Activated T-helper 1 cell treated with anti-CD3 and anti-CD28 coated beads, Interleukin-12 subunit alpha, Interleukin-12 subunit beta, Interleukin-2, Interleukin-4 antibody, amounts not matched to agents 30 ng/mL and 10 ng/mL and 1 ng/mL, durations not matched to agents 14 hours and 24 hours and 36 hours (primary cell): ENCODE measurements at regions not wholly inside any gene's neighbourhood (a gene's known extent, or its start where the extent isn't known, plus 50 kb on each side); places are given as distances from the start of the nearest gene placed in this dataset.

Experiments used
- DNase-seq: peaks from one replicate; pipeline ENCODE4 v3.0.0; 2021; ENCODE audit warnings: low spot score
- H3K27ac Mint-ChIP-seq: one replicate; pipeline ENCODE4 v1.8.0; 2021; ENCODE audit warnings: mild to moderate bottlenecking, mixed read lengths
- H3K27me3 Mint-ChIP-seq: one replicate; pipeline ENCODE4 v1.8.0; 2022; ENCODE audit warnings: mild to moderate bottlenecking, moderate library complexity, mixed read lengths; ENCODE audit not compliant: insufficient read depth
- H3K36me3 Mint-ChIP-seq: one replicate; pipeline ENCODE4 v1.8.0; 2021; ENCODE audit warnings: low read depth, mixed read lengths
- H3K4me1 Mint-ChIP-seq: one replicate; pipeline ENCODE4 v1.8.0; 2021; ENCODE audit warnings: low read depth, mixed read lengths
- H3K4me3 Mint-ChIP-seq: one replicate; pipeline ENCODE4 v1.8.0; 2021; ENCODE audit warnings: mild to moderate bottlenecking, moderate library complexity, mixed read lengths
- H3K9me3 Mint-ChIP-seq: one replicate; pipeline ENCODE4 v1.8.0; 2021; ENCODE audit warnings: mixed read lengths
- intact Hi-C: fragments of 100-400 bp; cut with micrococcal nuclease; formaldehyde crosslinking; loops from one replicate; pipeline ENCODE4 v1.15.1; 2024

DNA sequence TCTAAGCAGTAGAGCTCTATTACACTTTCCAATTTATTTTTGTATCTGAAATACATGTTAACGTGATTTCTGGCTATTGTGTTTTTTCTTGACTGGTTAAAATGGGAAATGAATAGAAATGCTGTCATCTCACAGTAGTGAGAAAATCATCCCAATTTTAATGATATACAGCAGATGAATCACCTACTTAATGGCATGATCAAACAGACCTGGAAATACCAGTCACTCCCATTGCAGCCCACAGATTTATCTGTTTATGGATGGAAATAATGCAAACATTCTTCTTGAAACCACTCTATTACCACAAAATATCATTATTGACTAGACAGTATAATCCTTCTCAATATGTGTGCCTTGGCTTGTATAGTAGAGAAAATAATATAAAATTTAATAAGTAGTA is 497.8 kb upstream of the ADAMTS5 start:
- no peak overlapping the region for H3K27ac Mint-ChIP-seq
- no peaks in the 10 kb centered on the region for H3K36me3 Mint-ChIP-seq
- no peak for DNase-seq
- no peaks in the 10 kb centered on the region for H3K27me3 Mint-ChIP-seq
- peaks cover 5% of the 10 kb centered on the region for H3K9me3 Mint-ChIP-seq
- intact Hi-C loops, result no loop called here
- no peaks in the 10 kb centered on the region for H3K4me1 Mint-ChIP-seq
- no peak overlapping the region for H3K4me3 Mint-ChIP-seq

DNA sequence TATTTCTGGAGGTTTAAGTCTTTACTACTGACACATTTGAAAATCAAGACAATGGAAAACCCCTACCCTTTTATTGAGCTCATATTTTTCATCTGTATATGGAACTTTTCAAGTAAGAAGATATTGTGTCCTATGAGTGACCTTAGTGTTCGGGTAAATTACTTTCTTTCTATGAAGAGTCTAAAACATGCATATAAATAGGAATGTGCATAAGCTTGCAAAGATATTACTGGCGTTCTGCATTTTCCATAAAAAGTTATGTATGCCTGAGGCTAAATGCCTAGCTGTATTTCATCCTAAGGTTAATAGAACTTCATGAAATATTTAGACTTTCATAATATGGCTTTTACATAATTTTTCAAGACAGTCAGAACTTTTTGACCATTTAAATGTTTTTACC is 495.8 kb upstream of the ADAMTS5 start:
- Mint-ChIP-seq H3K9me3 (peaks cover 5% of the 10 kb centered on the region), H3K4me1 (no peaks in the 10 kb centered on the region), H3K4me3 (no peak overlapping the region), H3K36me3 (no peaks in the 10 kb centered on the region), H3K27me3 (no peaks in the 10 kb centered on the region), H3K27ac (no peak overlapping the region)
- intact Hi-C loops, result no loop called here
- DNase-seq, result no peak

DNA sequence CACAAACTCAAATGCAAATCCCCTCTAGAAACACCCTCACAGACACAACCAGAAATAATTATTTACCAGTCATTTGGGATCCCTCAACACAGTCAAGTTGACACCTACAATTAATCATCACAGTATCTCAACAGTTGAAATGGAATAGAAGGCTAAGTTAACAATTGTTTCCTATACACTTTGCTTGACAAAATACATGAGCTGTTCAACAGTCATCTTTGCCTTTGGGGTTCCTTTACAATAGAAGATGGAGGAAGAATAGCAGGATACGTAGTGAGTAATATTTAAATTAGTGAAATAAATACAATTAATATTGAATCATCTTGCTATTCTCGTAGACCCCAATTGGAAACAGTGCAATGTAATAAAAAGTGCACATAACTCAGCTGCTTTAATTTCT is 487.3 kb upstream of the ADAMTS5 start:
- no peaks in the 10 kb centered on the region for H3K36me3 Mint-ChIP-seq

DNA sequence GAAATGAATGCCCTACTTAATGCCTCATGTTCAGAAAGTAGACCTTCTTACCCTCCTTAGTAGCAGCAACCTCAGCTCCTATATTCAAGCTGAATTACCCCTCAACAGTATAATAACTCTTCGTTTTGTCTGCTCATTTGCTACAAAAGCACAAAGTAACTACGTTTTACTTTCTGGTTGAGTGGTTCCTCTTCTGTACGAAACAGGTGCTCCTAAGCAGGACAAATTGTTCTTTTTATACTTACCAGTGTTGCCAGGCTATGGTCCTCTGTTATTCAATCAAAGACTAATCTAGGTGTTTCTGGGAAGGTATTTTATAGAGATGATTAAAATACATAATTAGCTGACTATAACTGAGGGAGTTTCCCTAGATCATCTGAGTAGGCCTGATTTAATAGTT is 484.2 kb upstream of the ADAMTS5 start:
- Mint-ChIP-seq H3K27me3 (no peaks in the 10 kb centered on the region), H3K27ac (no peak overlapping the region), H3K4me3 (no peak overlapping the region), H3K4me1 (no peaks in the 10 kb centered on the region), H3K9me3 (no peaks in the 10 kb centered on the region), H3K36me3 (no peaks in the 10 kb centered on the region)
- DNase-seq, result no peak
- intact Hi-C loops, result no loop called here

More for the DNA sequence above, 487.3 kb upstream of the ADAMTS5 start:
- Mint-ChIP-seq H3K9me3 (no peaks in the 10 kb centered on the region), H3K4me1 (no peaks in the 10 kb centered on the region), H3K27me3 (no peaks in the 10 kb centered on the region), H3K4me3 (no peak overlapping the region), H3K27ac (no peak overlapping the region)
- intact Hi-C loops, result no loop called here
- no peak for DNase-seq

DNA sequence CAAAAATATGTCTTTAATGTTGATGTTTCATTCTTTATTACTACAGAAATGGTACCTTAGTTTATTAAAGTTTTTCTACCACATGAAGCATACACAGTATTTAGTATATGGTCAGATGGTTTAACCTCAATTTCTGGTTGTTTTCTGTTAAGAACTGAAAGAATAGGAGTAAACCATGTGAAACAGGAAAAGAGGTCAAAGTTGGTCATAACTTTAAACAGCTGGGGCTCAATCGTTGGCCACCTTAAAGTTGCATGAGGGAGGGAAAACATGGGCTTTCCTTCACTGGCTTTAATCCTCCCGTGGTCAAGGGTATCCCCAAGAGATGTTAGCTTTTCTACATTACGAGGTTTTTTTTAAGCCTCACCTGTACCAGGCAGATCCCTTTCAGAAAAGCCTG is 483.3 kb upstream of the ADAMTS5 start:
- H3K27ac Mint-ChIP-seq, result no peak overlapping the region
- H3K36me3 Mint-ChIP-seq, result no peaks in the 10 kb centered on the region
- no peaks in the 10 kb centered on the region for H3K9me3 Mint-ChIP-seq
- no peak overlapping the region for H3K4me3 Mint-ChIP-seq
- no peaks in the 10 kb centered on the region for H3K27me3 Mint-ChIP-seq
- intact Hi-C loops, result no loop called here
- no peak for DNase-seq
- no peaks in the 10 kb centered on the region for H3K4me1 Mint-ChIP-seq

DNA sequence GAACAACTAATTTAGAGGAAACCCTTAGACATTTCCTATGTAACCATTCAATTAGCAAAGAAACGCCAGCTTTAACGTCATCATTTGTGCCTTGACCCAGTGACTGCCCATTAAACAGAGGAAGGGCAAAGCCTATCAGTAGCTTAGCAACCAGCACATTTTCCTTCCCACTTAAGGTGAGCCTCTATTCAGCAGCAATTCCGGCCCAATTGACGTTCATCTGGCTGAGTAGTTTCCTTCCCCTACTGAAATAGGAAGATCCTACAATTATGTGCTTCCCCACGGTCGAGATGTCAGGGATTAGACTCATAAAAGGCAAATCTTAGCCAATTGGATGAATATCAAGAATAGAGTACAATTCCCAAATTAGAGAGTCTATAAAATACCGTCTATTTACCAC is 482.1 kb upstream of the ADAMTS5 start:
- H3K4me1 Mint-ChIP-seq, result no peaks in the 10 kb centered on the region
- H3K4me3 Mint-ChIP-seq, result no peak overlapping the region
- no peak overlapping the region for H3K27ac Mint-ChIP-seq
- intact Hi-C loops, result no loop called here
- no peaks in the 10 kb centered on the region for H3K27me3 Mint-ChIP-seq
- H3K9me3 Mint-ChIP-seq, result no peaks in the 10 kb centered on the region
- no peaks in the 10 kb centered on the region for H3K36me3 Mint-ChIP-seq
- no peak for DNase-seq

DNA sequence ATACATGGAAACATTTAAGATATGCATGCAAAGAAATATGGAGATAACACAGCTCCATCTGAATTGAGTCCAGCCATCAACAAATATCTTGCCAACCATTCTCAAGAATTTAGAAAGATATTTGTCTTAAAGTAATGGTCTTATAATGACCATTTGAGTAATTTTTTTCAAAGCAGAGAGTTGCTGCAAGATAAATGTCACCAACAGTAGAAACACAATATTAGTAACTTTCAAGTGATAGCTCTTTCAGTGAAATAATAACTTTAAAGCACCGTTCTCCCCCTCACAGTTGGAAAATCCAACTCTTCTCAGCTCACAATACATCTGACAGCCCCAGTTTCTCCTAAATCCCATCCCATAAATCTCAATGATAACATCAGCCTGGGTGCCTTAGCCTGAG is 481.0 kb upstream of the ADAMTS5 start:
- intact Hi-C loops, result no loop called here
- DNase-seq, result no peak
- H3K36me3 Mint-ChIP-seq, result no peaks in the 10 kb centered on the region
- no peaks in the 10 kb centered on the region for H3K4me1 Mint-ChIP-seq
- no peaks in the 10 kb centered on the region for H3K9me3 Mint-ChIP-seq
- H3K4me3 Mint-ChIP-seq, result no peak overlapping the region
- no peak overlapping the region for H3K27ac Mint-ChIP-seq
- H3K27me3 Mint-ChIP-seq, result no peaks in the 10 kb centered on the region

DNA sequence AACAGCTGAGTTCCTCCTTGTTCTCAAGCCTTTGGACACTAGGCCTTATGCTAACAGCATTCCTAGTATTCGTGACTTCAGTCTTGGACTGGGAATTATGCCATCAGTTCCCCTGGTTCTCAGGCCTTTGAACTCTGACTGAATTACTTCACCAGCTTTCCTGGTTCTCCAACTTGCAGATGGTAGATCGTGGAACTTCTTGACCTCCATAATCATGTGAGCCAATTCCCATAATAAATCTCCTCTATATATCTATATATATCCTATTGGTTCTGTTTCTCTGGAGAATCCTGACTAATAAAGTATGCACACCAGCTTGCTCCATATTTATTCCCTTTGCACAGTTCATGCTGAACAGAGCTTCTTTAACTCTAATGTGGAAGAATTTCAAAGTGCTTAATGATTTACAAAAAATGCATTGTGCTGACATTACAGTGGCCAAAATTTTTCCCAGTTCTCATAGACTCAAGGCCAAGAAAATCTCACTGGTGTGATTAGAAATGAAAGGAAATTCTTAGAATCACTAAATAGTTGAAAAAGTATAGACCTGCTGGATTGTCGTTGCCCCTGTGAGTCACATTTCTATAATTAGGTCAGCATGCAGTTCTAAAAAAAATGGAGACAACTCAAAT is 462.9 kb upstream of the ADAMTS5 start:
- H3K9me3 Mint-ChIP-seq, result peaks cover 13% of the 10 kb centered on the region
- H3K27me3 Mint-ChIP-seq, result no peaks in the 10 kb centered on the region
- intact Hi-C loops, result no loop called here
- no peak overlapping the region for H3K27ac Mint-ChIP-seq
- DNase-seq, result no peak
- no peak overlapping the region for H3K4me3 Mint-ChIP-seq
- no peaks in the 10 kb centered on the region for H3K36me3 Mint-ChIP-seq
- no peaks in the 10 kb centered on the region for H3K4me1 Mint-ChIP-seq

DNA sequence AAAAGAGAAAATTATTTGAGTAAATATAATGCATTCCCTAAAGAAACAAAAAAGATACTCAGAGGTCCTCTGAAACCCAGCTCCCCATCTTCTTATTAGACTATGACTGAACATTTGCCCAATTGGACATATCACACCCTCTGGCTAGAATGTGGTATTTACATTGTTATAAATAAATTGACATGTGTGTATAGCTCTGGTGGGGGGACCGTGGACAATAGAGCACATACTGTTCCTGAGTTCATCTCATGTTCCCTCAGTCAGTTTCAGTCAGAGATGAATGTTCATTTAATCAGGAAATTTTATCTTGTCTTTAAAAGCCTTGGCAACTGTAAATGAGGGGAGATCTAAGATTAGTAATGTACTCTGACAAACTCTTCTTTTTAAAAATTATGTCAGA is 459.3 kb upstream of the ADAMTS5 start:
- H3K9me3 Mint-ChIP-seq, result peaks cover 15% of the 10 kb centered on the region
- H3K4me1 Mint-ChIP-seq, result no peaks in the 10 kb centered on the region
- no peak overlapping the region for H3K4me3 Mint-ChIP-seq
- intact Hi-C loops, result no loop called here
- H3K27ac Mint-ChIP-seq, result no peak overlapping the region
- H3K36me3 Mint-ChIP-seq, result no peaks in the 10 kb centered on the region
- H3K27me3 Mint-ChIP-seq, result no peaks in the 10 kb centered on the region
- DNase-seq, result no peak

DNA sequence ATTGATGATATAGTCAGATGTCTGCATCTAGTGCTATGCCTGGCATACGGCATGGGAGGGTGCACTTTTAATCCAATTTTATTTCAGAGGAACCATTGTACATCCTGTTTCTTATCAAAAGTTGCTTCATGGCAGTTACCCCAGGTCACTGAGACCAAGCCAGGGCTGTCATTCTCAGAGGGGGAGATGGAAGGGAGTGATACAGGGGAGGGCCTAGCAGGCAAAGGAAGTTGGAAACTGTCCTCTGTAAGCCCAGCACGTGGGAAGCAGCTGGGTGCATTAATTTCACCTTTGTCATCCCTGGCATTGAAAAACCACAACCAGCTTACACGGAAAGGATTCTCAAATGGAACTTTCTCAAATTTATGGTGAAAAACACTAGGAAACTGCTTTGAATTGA is 458.7 kb upstream of the ADAMTS5 start:
- H3K36me3 Mint-ChIP-seq, result no peaks in the 10 kb centered on the region
- H3K9me3 Mint-ChIP-seq, result peaks cover 9% of the 10 kb centered on the region
- H3K27ac Mint-ChIP-seq, result no peak overlapping the region
- H3K27me3 Mint-ChIP-seq, result no peaks in the 10 kb centered on the region
- intact Hi-C loops, result no loop called here
- H3K4me1 Mint-ChIP-seq, result no peaks in the 10 kb centered on the region
- DNase-seq, result no peak
- H3K4me3 Mint-ChIP-seq, result no peak overlapping the region

DNA sequence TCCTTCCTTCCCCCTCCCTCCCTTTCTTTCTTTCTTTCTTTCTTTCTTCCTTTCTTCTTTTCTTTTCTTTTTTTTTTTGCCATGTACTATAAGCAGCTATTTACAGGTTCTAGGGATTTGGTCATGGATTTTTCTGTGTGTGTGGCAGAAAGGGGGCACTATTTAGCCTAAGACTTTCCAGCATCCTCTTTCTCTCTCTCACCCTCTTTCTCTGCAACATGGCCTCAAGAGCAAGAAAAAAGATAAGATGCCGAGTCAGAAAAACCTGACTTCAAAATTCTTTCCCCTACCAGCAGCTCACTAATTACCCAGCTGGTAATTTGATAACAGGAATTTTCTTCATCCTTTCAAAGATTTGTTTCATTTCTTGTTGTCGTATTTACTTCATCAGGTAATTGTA is 458.3 kb upstream of the ADAMTS5 start:
- no peaks in the 10 kb centered on the region for H3K4me1 Mint-ChIP-seq
- H3K27ac Mint-ChIP-seq, result no peak overlapping the region
- H3K9me3 Mint-ChIP-seq, result peaks cover 8% of the 10 kb centered on the region
- DNase-seq, result no peak
- H3K27me3 Mint-ChIP-seq, result no peaks in the 10 kb centered on the region
- no peaks in the 10 kb centered on the region for H3K36me3 Mint-ChIP-seq
- intact Hi-C loops, result no loop called here
- no peak overlapping the region for H3K4me3 Mint-ChIP-seq

DNA sequence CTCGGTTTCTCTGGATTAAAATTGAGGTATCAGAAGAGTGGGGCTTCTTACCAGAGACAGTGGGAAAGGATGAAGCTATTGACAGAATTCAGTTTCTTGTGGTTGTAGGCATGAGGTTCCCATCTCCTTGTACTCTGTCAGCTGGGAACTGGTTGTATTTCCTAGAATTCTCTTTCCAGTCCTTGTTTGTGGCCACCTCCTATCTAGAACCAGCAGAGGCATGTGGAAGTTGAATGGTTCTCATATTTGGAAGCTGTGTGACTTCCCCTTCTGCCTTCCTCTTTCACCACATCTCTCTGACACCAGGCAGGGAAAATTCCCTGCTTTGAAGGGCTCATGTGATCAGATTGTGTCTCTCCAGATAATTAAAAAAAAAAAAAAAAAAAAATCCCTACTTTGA is 457.7 kb upstream of the ADAMTS5 start:
- Mint-ChIP-seq H3K36me3 (no peaks in the 10 kb centered on the region), H3K9me3 (peaks cover 8% of the 10 kb centered on the region), H3K4me3 (no peak overlapping the region), H3K27ac (no peak overlapping the region), H3K4me1 (no peaks in the 10 kb centered on the region), H3K27me3 (no peaks in the 10 kb centered on the region)
- DNase-seq, result no peak
- intact Hi-C loops, result no loop called here

DNA sequence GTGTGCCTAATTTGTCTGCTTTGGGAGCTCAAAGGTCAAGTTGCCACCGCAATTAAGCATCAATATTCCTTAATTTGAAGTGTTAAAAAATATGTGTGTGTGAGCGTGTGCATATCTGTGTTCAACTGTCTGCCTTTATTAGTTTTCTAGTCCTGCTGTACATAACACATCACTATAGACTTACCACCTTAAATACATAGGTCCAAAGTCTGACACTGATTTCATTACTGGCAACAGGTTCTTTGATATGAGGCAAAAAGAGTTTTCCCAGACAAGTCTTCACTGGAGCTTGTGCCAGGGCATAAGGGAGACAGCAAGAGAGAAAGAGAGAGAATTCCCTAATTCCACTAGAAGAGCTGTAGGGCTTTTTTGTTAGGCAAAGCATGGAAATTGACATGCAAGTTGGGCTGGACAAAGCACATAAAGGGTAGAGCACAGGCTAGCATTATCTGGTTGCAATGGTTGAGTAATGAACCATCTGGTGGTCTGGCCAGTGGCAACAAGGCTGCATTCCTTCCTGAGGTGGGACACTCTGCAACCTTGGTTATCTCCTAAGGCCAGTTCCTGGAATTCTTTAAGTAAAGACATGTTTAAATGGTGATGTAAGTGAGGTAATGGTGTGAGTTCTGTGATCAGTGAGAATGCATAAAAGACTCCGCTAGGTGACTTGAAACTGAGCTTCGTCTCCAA is 457.2 kb upstream of the ADAMTS5 start:
- intact Hi-C loops, result no loop called here
- no peak for DNase-seq
- Mint-ChIP-seq H3K27me3 (no peaks in the 10 kb centered on the region), H3K9me3 (peaks cover 10% of the 10 kb centered on the region), H3K4me1 (no peaks in the 10 kb centered on the region), H3K36me3 (no peaks in the 10 kb centered on the region), H3K27ac (no peak overlapping the region), H3K4me3 (no peak overlapping the region)

DNA sequence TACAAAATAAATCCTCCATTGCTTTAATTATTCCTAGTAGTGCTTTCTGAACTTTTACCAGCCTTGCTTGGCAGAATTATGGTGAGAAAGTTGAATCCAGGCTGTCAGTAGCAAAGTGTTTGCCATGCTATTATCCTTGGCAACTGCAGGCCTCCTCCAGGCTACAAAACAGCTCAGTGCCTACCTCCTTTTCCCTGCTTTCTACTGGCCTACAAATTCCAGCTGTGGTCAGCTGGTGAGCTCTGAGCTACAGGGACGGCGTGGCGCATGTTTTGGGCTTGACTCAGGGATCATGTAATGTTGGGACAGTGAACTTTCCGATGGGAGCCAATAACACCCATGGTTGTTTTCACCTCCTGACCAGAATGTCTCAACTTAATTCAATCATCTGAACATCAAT is 456.1 kb upstream of the ADAMTS5 start:
- H3K27ac Mint-ChIP-seq, result no peak overlapping the region
- H3K9me3 Mint-ChIP-seq, result peaks cover 8% of the 10 kb centered on the region
- H3K4me1 Mint-ChIP-seq, result no peaks in the 10 kb centered on the region
- intact Hi-C loops, result no loop called here
- no peak overlapping the region for H3K4me3 Mint-ChIP-seq
- no peaks in the 10 kb centered on the region for H3K36me3 Mint-ChIP-seq
- no peaks in the 10 kb centered on the region for H3K27me3 Mint-ChIP-seq
- DNase-seq, result no peak
